ENCODE measurements at regions not wholly inside any gene's neighbourhood (a gene's known extent, or its start where the extent isn't known, plus 50 kb on each side); places are given as distances from the start of the nearest gene placed in this dataset.
"Not testable (repeated sequence)": the region's sequence is repeated elsewhere in the genome, so short reads cannot be mapped to it uniquely, and the experiment has no call there.

GRCh38 chr7:76736724-76737123 is 109.6 kb upstream of the POMZP3 start:
- not testable (repeated sequence) for TF ChIP-seq POLR2A, CTCF (IDR thresholded peaks at IDR 0.05)

Measured in lower leg skin (tissue), 3 donors.